ENCODE measurements at regions not wholly inside any gene's neighbourhood (a gene's known extent, or its start where the extent isn't known, plus 50 kb on each side); places are given as distances from the start of the nearest gene placed in this dataset.
"Not testable (repeated sequence)": the region's sequence is repeated elsewhere in the genome, so short reads cannot be mapped to it uniquely, and the experiment has no call there.

DNA sequence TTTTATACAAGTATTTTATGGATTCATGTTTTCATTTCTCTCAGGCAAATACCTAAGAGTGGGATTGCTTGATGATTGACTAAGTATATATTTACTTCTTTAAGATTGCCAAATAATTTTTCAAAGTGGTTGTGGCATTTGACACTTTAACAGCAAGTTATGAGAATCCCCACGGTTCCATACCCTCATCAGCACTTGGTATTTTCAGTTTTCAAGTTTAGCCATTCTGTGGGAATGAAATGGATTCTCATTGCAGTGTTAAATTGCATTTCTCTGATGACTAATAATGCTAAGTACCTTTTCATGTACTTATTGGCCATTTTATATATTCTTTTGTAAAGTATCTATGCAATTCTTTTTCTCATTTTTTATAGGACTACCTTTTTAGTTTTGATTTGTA, 301.5 kb upstream of the DIO3 start:
- Histone ChIP-seq H3K36me3 (ENCODE audit: insufficient read depth) (no peaks in the 10 kb centered on the region), H3K27ac (no peak overlapping the region), H4K20me1 (ENCODE audit: insufficient read depth) (no peaks in the 10 kb centered on the region), H2AFZ (ENCODE audit: low read depth) (no peak overlapping the region), H3K79me2 (ENCODE audit: insufficient read depth, low read depth) (no peaks in the 10 kb centered on the region), H3K27me3 (ENCODE audit: insufficient read depth, low read depth) (peaks cover 3% of the 10 kb centered on the region; the same call in 1 of the 2 replicates), H3K9ac (no peak overlapping the region), H3K4me2 (no peak overlapping the region), H3K4me1 (ENCODE audit: low read depth, poor library complexity, severe bottlenecking) (no peaks in the 10 kb centered on the region), H3K4me3 (IDR thresholded peaks at IDR 0.05; ENCODE audit: insufficient read depth, low read depth, low read length) (no peak overlapping the region)
- TF ChIP-seq, protein P1, sequence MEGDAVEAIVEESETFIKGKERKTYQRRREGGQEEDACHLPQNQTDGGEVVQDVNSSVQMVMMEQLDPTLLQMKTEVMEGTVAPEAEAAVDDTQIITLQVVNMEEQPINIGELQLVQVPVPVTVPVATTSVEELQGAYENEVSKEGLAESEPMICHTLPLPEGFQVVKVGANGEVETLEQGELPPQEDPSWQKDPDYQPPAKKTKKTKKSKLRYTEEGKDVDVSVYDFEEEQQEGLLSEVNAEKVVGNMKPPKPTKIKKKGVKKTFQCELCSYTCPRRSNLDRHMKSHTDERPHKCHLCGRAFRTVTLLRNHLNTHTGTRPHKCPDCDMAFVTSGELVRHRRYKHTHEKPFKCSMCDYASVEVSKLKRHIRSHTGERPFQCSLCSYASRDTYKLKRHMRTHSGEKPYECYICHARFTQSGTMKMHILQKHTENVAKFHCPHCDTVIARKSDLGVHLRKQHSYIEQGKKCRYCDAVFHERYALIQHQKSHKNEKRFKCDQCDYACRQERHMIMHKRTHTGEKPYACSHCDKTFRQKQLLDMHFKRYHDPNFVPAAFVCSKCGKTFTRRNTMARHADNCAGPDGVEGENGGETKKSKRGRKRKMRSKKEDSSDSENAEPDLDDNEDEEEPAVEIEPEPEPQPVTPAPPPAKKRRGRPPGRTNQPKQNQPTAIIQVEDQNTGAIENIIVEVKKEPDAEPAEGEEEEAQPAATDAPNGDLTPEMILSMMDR (conservative IDR thresholded peaks at IDR 0.05; ENCODE audit: low read depth, low read length), result no peak

DNA sequence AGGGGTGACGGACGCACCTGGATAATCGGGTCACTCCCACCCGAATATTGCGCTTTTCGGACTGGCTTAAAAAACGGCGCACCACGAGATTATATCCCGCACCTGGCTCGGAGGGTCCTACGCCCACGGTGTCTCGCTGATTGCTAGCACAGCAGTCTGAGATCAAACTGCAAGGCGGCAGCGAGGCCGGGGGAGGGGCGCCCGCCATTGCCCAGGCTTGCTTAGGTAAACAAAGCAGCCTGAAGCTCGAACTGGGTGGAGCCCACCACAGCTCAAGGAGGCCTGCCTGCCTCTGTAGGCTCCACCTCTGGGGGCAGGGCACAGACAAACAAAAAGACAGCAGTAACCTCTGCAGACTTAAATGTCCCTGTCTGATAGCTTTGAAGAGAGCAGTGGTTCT, 294.9 kb upstream of the DIO3 start:
- not testable (repeated sequence) for H3K4me3 ChIP-seq (IDR thresholded peaks at IDR 0.05; ENCODE audit: insufficient read depth, low read depth, low read length); H3K4me1 ChIP-seq (ENCODE audit: low read depth, poor library complexity, severe bottlenecking); H3K27ac ChIP-seq; H2AFZ ChIP-seq (ENCODE audit: low read depth); H3K9ac ChIP-seq; H3K36me3 ChIP-seq (ENCODE audit: insufficient read depth); H3K79me2 ChIP-seq (ENCODE audit: insufficient read depth, low read depth); H3K4me2 ChIP-seq; H3K27me3 ChIP-seq (ENCODE audit: insufficient read depth, low read depth); H4K20me1 ChIP-seq (ENCODE audit: insufficient read depth)

DNA sequence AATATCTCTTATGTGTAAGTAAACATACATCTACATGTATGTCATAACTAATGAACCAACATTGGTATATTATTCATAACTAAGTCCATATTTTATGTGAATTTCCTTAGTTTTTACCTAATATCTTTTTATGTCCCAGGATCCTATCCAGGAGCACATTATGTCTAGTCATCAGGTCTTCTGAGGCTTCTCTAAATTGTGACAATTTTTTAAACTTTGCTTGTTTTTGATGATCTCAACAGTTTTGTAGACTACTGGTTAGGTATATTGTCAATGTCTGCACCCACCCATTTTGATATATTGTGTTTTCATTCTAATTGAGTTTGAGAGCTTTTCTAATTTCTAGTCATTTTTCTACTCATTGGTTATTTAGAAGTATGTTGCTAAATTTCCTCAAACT, 288.2 kb upstream of the DIO3 start:
- Histone ChIP-seq H3K27me3 (ENCODE audit: insufficient read depth, low read depth) (no peaks in the 10 kb centered on the region), H3K4me3 (IDR thresholded peaks at IDR 0.05; ENCODE audit: insufficient read depth, low read depth, low read length) (no peak overlapping the region), H3K4me2 (no peak overlapping the region), H3K4me1 (ENCODE audit: low read depth, poor library complexity, severe bottlenecking) (no peaks in the 10 kb centered on the region), H4K20me1 (ENCODE audit: insufficient read depth) (no peaks in the 10 kb centered on the region), H3K9ac (no peak overlapping the region), H3K79me2 (ENCODE audit: insufficient read depth, low read depth) (no peaks in the 10 kb centered on the region), H3K27ac (no peak overlapping the region), H2AFZ (ENCODE audit: low read depth) (no peak overlapping the region), H3K36me3 (ENCODE audit: insufficient read depth) (no peaks in the 10 kb centered on the region)
- TF ChIP-seq, protein P1 (conservative IDR thresholded peaks at IDR 0.05; ENCODE audit: low read depth, low read length), result no peak

DNA sequence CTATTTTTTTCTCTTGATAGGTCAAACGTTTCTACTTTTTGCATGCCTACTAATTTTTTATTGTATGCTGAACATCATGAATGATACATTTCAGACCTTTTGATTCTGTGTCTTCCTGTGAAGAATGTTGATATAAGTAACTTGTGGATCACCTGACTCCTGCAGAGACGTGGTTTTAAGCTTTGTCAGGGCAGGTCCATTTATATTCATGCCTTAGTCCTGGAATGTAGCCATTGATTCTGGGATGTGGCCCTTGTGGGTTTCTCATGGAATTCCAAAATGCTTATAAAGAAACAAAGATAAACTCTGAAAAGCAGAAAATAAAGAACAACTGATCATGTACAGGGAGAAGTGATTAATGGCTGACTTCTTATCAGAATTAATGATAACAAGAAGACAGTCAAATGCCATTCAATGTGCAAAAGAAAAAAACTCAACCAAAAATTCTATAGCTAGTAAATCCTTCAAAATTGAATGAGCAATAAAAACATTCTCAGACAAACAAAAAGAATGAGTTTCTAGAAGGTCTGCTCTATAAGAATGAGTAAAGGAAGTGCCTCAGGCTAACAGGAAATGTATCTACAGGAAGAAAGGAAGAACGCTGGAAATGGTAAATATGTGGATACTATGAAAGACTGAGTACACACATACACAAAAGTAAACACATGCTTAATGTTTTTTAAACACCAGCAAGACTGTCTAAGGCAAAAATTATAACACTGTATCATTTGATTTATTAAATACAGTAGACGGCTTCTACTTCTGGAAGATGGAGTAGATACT, 284.8 kb upstream of the DIO3 start:
- H3K27ac ChIP-seq, result no peak overlapping the region
- TF ChIP-seq, protein P1 (conservative IDR thresholded peaks at IDR 0.05; ENCODE audit: low read depth, low read length), result no peak
- H3K4me3 ChIP-seq (IDR thresholded peaks at IDR 0.05; ENCODE audit: insufficient read depth, low read depth, low read length), result no peak overlapping the region
- no peaks in the 10 kb centered on the region for H3K27me3 ChIP-seq (ENCODE audit: insufficient read depth, low read depth)
- H3K79me2 ChIP-seq (ENCODE audit: insufficient read depth, low read depth), result no peaks in the 10 kb centered on the region
- H3K4me1 ChIP-seq (ENCODE audit: low read depth, poor library complexity, severe bottlenecking), result no peaks in the 10 kb centered on the region
- no peak overlapping the region for H2AFZ ChIP-seq (ENCODE audit: low read depth)
- no peak overlapping the region for H3K9ac ChIP-seq
- H3K36me3 ChIP-seq (ENCODE audit: insufficient read depth), result no peaks in the 10 kb centered on the region
- H4K20me1 ChIP-seq (ENCODE audit: insufficient read depth), result no peaks in the 10 kb centered on the region
- no peak overlapping the region for H3K4me2 ChIP-seq

DNA sequence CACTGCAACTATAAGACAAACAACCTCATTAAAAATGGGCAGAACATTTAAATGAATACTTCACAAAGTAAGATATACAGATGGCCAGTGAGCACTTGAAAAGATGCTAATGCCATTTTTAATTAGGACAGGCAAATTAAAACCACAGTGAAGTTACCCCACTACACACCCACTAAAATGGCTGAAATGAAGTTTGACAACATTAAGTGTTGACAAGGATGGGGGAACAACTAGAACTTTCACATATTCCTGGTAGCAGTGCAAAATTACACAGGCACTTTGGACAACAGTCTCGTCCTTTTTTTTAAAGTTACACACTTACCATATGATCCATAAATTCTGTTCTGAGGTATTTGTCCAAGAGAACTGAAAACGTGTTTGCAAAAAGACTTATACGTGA, 278.9 kb upstream of the DIO3 start:
- no peak overlapping the region for H3K4me2 ChIP-seq
- no peak overlapping the region for H3K27ac ChIP-seq
- H2AFZ ChIP-seq (ENCODE audit: low read depth), result no peak overlapping the region
- H3K27me3 ChIP-seq (ENCODE audit: insufficient read depth, low read depth), result no peaks in the 10 kb centered on the region
- H4K20me1 ChIP-seq (ENCODE audit: insufficient read depth), result no peaks in the 10 kb centered on the region
- TF ChIP-seq, protein P1 (conservative IDR thresholded peaks at IDR 0.05; ENCODE audit: low read depth, low read length), result no peak
- H3K36me3 ChIP-seq (ENCODE audit: insufficient read depth), result no peaks in the 10 kb centered on the region
- H3K79me2 ChIP-seq (ENCODE audit: insufficient read depth, low read depth), result no peaks in the 10 kb centered on the region
- H3K4me1 ChIP-seq (ENCODE audit: low read depth, poor library complexity, severe bottlenecking), result no peaks in the 10 kb centered on the region
- no peak overlapping the region for H3K9ac ChIP-seq
- H3K4me3 ChIP-seq (IDR thresholded peaks at IDR 0.05; ENCODE audit: insufficient read depth, low read depth, low read length), result no peak overlapping the region
